A549 (cell line): ENCODE measurements at regions not wholly inside any gene's neighbourhood (a gene's known extent, or its start where the extent isn't known, plus 50 kb on each side); places are given as distances from the start of the nearest gene placed in this dataset.

Experiments
- ATAC-seq, 2 experiments: fragments of 200-7000 bp in 1 of 2; fragments of >200 bp in 1 of 2; cut with Nextera tagmentation in 1 of 2; cut with Tn5 transposase in 1 of 2; 3 replicates each; pipeline versions ENCODE4 v1.8.0 to v1.9.1; 2018 to 2020; ENCODE audit warnings: mild to moderate bottlenecking in 1 of 2, moderate library complexity in 1 of 2
- CTCF ChIA-PET: fragments of 300-600 bp; sonication (Branson Sonifier 250); formaldehyde crosslinking; extraction: SDS; loops from one replicate; lab custom pipeline; 2021; ENCODE audit warnings: antibody characterized with exemption, inconsistent platforms; lab: Yijun Ruan, JAX
- POLR2A ChIA-PET: fragments of 350-600 bp; formaldehyde crosslinking; extraction: SDS; loops from one replicate; lab custom pipeline; 2021; ENCODE audit warnings: antibody characterized with exemption, inconsistent platforms; lab: Yijun Ruan, JAX
- DNase-seq, 2 experiments: peaks; one replicate each; pipeline versions ENCODE4 v3.0.0 to v3.0.0-alpha.2; 2011 to 2016; ENCODE audit warnings: low read depth in 1 of 2, low spot score in 1 of 2
- FAIRE-seq: peaks from 2 replicates; lab custom pipeline; 2011; peaks lifted over from hg19 to GRCh38; lab: Jason Lieb, UNC
- H3K27ac ChIP-seq, 2 experiments: fragments of >200 bp; sonication (Bioruptor Twin); formaldehyde crosslinking; 3 replicates each; pipeline ENCODE4 v1.5.1; 2016 to 2017
- H3K4me1 ChIP-seq: fragments of >200 bp; sonication (Bioruptor Twin); formaldehyde crosslinking; 3 replicates; pipeline ENCODE4 v1.6.1; 2016
- H3K4me2 ChIP-seq: fragments of >200 bp; sonication (Bioruptor Twin); formaldehyde crosslinking; 3 replicates; pipeline ENCODE4 v1.6.1; 2016
- H3K4me3 ChIP-seq: fragments of >200 bp; sonication (Bioruptor Twin); formaldehyde crosslinking; 3 replicates; pipeline ENCODE4 v1.5.1; 2016
- H3K9me3 ChIP-seq: fragments of >200 bp; sonication (Bioruptor Twin); formaldehyde crosslinking; 3 replicates; pipeline ENCODE4 v1.6.1; 2016
- CHD2 ChIP-seq: fragments of 150-350 bp; IDR thresholded peaks from 2 replicates; pipeline ENCODE4 v1.6.1; 2014; ENCODE audit warnings: low read length; ENCODE audit not compliant: partially characterized antibody
- EHF ChIP-seq: fragments of 250-450 bp; sonication (Bioruptor Pico); IDR thresholded peaks from 2 replicates; pipeline ENCODE4 v1.5.0; 2020; ENCODE audit warnings: mild to moderate bottlenecking
- EHMT2 ChIP-seq: fragments of 200-600 bp; sonication (generic); IDR thresholded peaks from 2 replicates; pipeline ENCODE4 v1.6.1; 2016; ENCODE audit warnings: antibody characterized with exemption, low read depth, mild to moderate bottlenecking, moderate library complexity
- EP300 ChIP-seq, 2 experiments: fragments of >200 bp; sonication (Bioruptor Twin); formaldehyde crosslinking; IDR thresholded peaks; 2 replicates in 1 of 2; 3 replicates in 1 of 2; pipeline ENCODE4 v1.6.1; 2016 to 2017
- ESRRA ChIP-seq: fragments of 150-350 bp; IDR thresholded peaks from 2 replicates; pipeline ENCODE4 v1.6.1; 2014; ENCODE audit warnings: mild to moderate bottlenecking, low read length, borderline replicate concordance
- GATA3 ChIP-seq: IDR thresholded peaks from 2 replicates; pipeline ENCODE4 v1.6.1; 2012; ENCODE audit warnings: borderline replicate concordance
- HDAC2 ChIP-seq: fragments of 200-600 bp; sonication (generic); IDR thresholded peaks from 2 replicates; pipeline ENCODE4 v1.6.1; 2016
- HES2 ChIP-seq: fragments of >200 bp; sonication (Bioruptor Twin); formaldehyde crosslinking; IDR thresholded peaks from 2 replicates; pipeline ENCODE4 v1.6.1; 2016
- HEYL ChIP-seq: fragments of 250-450 bp; sonication (Bioruptor Pico); IDR thresholded peaks from 2 replicates; pipeline ENCODE4 v1.8.0; 2021; ENCODE audit warnings: mild to moderate bottlenecking, moderate library complexity
- JUN ChIP-seq, 2 experiments: fragments of >200 bp; sonication (Bioruptor Twin); formaldehyde crosslinking; IDR thresholded peaks; 2 replicates in 1 of 2; 3 replicates in 1 of 2; pipeline ENCODE4 v1.6.1; 2016 to 2017
- JUNB ChIP-seq: fragments of >200 bp; sonication (Bioruptor Twin); formaldehyde crosslinking; IDR thresholded peaks from 2 replicates; pipeline ENCODE4 v1.6.1; 2016
- KDM1A ChIP-seq: fragments of 200-600 bp; sonication (generic); IDR thresholded peaks from 2 replicates; pipeline ENCODE4 v1.6.1; 2016; ENCODE audit warnings: low read depth, mild to moderate bottlenecking
- MAX ChIP-seq: IDR thresholded peaks from 2 replicates; pipeline ENCODE4 v1.6.1; 2012
- MAZ ChIP-seq: fragments of 150-350 bp; IDR thresholded peaks from 2 replicates; pipeline ENCODE4 v1.6.1; 2014; ENCODE audit warnings: antibody characterized with exemption, low read depth, low read length, borderline replicate concordance
- NFE2L2 ChIP-seq: fragments of 150-350 bp; conservative IDR thresholded peaks from 2 replicates; pipeline ENCODE4 v1.6.1; 2014; ENCODE audit warnings: low read length
- NR3C1 ChIP-seq: fragments of >200 bp; sonication (Bioruptor Twin); formaldehyde crosslinking; IDR thresholded peaks from 3 replicates; pipeline ENCODE4 v1.6.1; 2017
- PHF8 ChIP-seq: fragments of 200-600 bp; sonication (generic); IDR thresholded peaks from 2 replicates; pipeline ENCODE4 v1.6.1; 2016; ENCODE audit warnings: low read depth, mild to moderate bottlenecking, antibody characterized with exemption, moderate library complexity, borderline replicate concordance
- POLR2A ChIP-seq: IDR thresholded peaks from 2 replicates; pipeline ENCODE4 v1.6.1; 2012; ENCODE audit warnings: mild to moderate bottlenecking, low read length
- POLR2AphosphoS2 ChIP-seq: conservative IDR thresholded peaks from 2 replicates; pipeline ENCODE4 v1.6.1; 2012; ENCODE audit warnings: low read length, improper control_type of control experiment, inconsistent platforms
- RAD21 ChIP-seq, 2 experiments: fragments of >200 bp in 1 of 2; sonication (Bioruptor Twin) in 1 of 2; formaldehyde crosslinking in 1 of 2; IDR thresholded peaks in 1 of 2; conservative IDR thresholded peaks in 1 of 2; 2 replicates in 1 of 2; 3 replicates in 1 of 2; pipeline ENCODE4 v1.6.1; 2012 to 2018; ENCODE audit warnings: inconsistent platforms in 1 of 2
- RCOR1 ChIP-seq: fragments of 150-350 bp; IDR thresholded peaks from 2 replicates; pipeline ENCODE4 v1.6.1; 2014; ENCODE audit warnings: antibody characterized with exemption, low read length, low read depth
- RFX5 ChIP-seq: fragments of 450-650 bp; IDR thresholded peaks from 2 replicates; pipeline ENCODE4 v1.7.1; 2014; ENCODE audit warnings: antibody characterized with exemption, mild to moderate bottlenecking, moderate library complexity
- SMC3 ChIP-seq: fragments of >200 bp; sonication (Bioruptor Twin); formaldehyde crosslinking; IDR thresholded peaks from 3 replicates; pipeline ENCODE4 v1.6.1; 2018; ENCODE audit warnings: inconsistent platforms
- ZFP36 ChIP-seq: fragments of 450-650 bp; IDR thresholded peaks from 2 replicates; pipeline ENCODE4 v1.6.1; 2014; ENCODE audit warnings: borderline replicate concordance; ENCODE audit not compliant: partially characterized antibody
- ZSCAN20 ChIP-seq: fragments of 250-450 bp; sonication (Bioruptor Pico); IDR thresholded peaks from 2 replicates; pipeline ENCODE4 v1.8.0; 2022; ENCODE audit warnings: mild to moderate bottlenecking, moderate library complexity
- WGBS: methylation state at CpG from one replicate; pipeline ENCODE4 v1.1.6; 2017; ENCODE audit errors: missing lambda C conversion rate; 5-methylcytosine and 5-hydroxymethylcytosine counted together
- TF ChIP-seq, protein P1 (sequence below): fragments of >200 bp; sonication (Bioruptor Twin); formaldehyde crosslinking; IDR thresholded peaks from 3 replicates; pipeline ENCODE4 v1.5.1; 2016
- TF ChIP-seq, protein P2 (sequence below): IDR thresholded peaks from 2 replicates; pipeline ENCODE4 v1.6.1; 2012; ENCODE audit warnings: low read depth, borderline replicate concordance

DNA sequence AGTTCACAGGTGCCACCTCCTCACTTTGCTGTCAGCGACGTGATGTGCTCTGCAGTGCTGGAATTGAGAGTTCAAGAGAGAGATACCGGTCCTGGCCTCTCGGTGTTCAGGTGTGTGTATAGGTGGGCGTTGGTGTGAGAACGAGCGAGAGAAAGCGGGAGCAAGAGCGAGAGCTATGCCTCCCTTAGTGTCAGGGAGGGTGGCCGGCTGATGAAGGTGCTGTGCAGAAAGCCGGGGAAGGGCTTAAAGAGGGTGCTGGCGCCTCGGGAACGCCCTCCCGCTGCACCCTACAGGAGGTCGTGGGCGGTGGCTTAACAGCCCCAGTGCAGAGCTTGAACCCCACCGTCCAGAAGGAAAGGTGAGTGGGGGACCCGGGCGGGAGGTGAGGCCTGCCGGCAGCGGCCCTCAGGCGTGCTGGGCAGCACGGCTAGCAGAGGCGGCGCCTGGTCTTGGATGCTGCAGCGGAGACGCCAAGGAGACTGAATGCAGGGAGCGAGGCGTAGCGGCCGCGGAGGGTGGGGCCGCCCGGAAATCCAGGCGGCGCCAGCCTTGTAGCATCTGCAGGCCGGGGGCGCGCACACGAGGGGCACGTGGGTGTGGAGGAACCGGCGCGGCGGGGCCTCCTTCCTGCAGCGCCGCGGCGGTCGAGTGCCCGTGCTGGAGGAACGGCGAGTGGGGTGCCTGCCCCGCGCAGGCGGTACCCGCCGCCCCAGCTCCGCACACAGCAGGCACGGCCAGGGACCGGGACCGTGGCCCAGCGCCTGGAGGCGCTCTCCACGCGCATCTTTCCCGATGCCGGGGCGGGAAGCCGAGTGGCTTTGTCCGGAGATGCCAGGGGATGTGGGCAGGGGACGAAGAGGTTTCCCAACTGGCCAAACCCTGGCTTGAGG, 246.8 kb upstream of the TOPAZ1 start (continued):
- TF ChIP-seq GATA3 (no peak), ZFP36 (no peak), MAX (peak; percentile 98), EHF (no peak), JUN (IDR thresholded peaks at IDR 0.05) (peak; percentile 44 to 55; a peak in 3 of 5 replicates), ZSCAN20 (CRISPR knock-in tag) (no peak)

GRCh38 chr3:43995547-43996378, 245.9 kb upstream of the TOPAZ1 start:
- TF ChIP-seq POLR2A (peak; percentile 57), MAX (peak; percentile 25; the same call in 1 of the 2 replicates), GATA3 (no peak), JUN (IDR thresholded peaks at IDR 0.05) (peak in 1 of 2 experiments; percentile 38; a peak in 1 of 5 replicates), RFX5 (no peak)
- TF ChIP-seq, protein P1, sequence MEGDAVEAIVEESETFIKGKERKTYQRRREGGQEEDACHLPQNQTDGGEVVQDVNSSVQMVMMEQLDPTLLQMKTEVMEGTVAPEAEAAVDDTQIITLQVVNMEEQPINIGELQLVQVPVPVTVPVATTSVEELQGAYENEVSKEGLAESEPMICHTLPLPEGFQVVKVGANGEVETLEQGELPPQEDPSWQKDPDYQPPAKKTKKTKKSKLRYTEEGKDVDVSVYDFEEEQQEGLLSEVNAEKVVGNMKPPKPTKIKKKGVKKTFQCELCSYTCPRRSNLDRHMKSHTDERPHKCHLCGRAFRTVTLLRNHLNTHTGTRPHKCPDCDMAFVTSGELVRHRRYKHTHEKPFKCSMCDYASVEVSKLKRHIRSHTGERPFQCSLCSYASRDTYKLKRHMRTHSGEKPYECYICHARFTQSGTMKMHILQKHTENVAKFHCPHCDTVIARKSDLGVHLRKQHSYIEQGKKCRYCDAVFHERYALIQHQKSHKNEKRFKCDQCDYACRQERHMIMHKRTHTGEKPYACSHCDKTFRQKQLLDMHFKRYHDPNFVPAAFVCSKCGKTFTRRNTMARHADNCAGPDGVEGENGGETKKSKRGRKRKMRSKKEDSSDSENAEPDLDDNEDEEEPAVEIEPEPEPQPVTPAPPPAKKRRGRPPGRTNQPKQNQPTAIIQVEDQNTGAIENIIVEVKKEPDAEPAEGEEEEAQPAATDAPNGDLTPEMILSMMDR, result peak; percentile 4; the same call in 1 of the 3 replicates
- CTCF ChIA-PET, result interaction anchor here (0.9 to 1.7 kb wide), 9 partner anchors 25 to 230 kb away, joined by 3 to 5 read pairs (median 4); no protein-coding TSS in a partner anchor
- peak in 1 of 2 experiments; percentile 52 for DNase-seq
- under 1% methylated on average over 30 of the region's 58 CpGs for WGBS
- POLR2A ChIA-PET, result interaction anchor here (0.9 to 3.1 kb wide), 9 partner anchors 102 to 225 kb away, joined by 3 to 25 read pairs (median 4); no protein-coding TSS in a partner anchor
- Histone ChIP-seq H3K4me1 (peaks cover 17% of the 10 kb centered on the region), H3K27ac (peak overlapping the region; percentile 89 to 99), H3K4me2 (peak overlapping the region; percentile 95), H3K9me3 (peaks cover 13% of the 10 kb centered on the region; the same call in 2 of the 3 replicates), H3K4me3 (peak overlapping the region; percentile 83)
- peak; percentile 35 to 42 for ATAC-seq
- FAIRE-seq, result no peak

GRCh38 chr3:43996379-43997301, 245.0 kb upstream of the TOPAZ1 start:
- DNase-seq (peak; percentile 36 to 78), FAIRE-seq (no peak), ATAC-seq (peak; percentile 40 to 54)
- CTCF ChIA-PET, result interaction anchor here (1.1 to 1.7 kb wide), 7 partner anchors 26 to 231 kb away, joined by 3 to 7 read pairs (median 4); no protein-coding TSS in a partner anchor
- H3K9me3 ChIP-seq, result peaks cover 5% of the 10 kb centered on the region; the same call in 1 of the 3 replicates
- peak overlapping the region; percentile 95 for H3K4me2 ChIP-seq
- 4% methylated on average over 26 of the region's 71 CpGs for WGBS
- H3K27ac ChIP-seq, result peak overlapping the region; percentile 89 to 99
- peak overlapping the region; percentile 83 for H3K4me3 ChIP-seq
- POLR2A ChIA-PET, result interaction anchor here (0.5 to 3.1 kb wide), 9 partner anchors 103 to 307 kb away, joined by 3 to 25 read pairs (median 4); no protein-coding TSS in a partner anchor
- H3K4me1 ChIP-seq, result peaks cover 22% of the 10 kb centered on the region
- TF ChIP-seq EHMT2 (no peak), KDM1A (no peak), HEYL (no peak), NR3C1 (no peak), NFE2L2 (no peak), ESRRA (no peak), SMC3 (peak; percentile 18; the same call in 2 of the 3 replicates), ZFP36 (no peak), HES2 (no peak), HDAC2 (no peak), MAZ (no peak), POLR2AphosphoS2 (no peak), ZSCAN20 (CRISPR knock-in tag) (no peak), RCOR1 (no peak), EHF (no peak), CHD2 (no peak), RAD21 (conservative IDR thresholded peaks at IDR 0.05 in 1 of 2, IDR thresholded peaks at IDR 0.05 in 1 of 2) (peak; percentile 19 to 40; a peak in 3 of 5 replicates), JUNB (no peak), PHF8 (no peak), EP300 (IDR thresholded peaks at IDR 0.05) (no peak), MAX (peak; percentile 53)
- TF ChIP-seq, protein P2, sequence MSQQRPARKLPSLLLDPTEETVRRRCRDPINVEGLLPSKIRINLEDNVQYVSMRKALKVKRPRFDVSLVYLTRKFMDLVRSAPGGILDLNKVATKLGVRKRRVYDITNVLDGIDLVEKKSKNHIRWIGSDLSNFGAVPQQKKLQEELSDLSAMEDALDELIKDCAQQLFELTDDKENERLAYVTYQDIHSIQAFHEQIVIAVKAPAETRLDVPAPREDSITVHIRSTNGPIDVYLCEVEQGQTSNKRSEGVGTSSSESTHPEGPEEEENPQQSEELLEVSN, result peak; percentile 18; the same call in 1 of the 2 replicates
